Lung (tissue), 11 donors: ENCODE measurements at regions not wholly inside any gene's neighbourhood (a gene's known extent, or its start where the extent isn't known, plus 50 kb on each side); places are given as distances from the start of the nearest gene placed in this dataset.
"Not testable (repeated sequence)": the region's sequence is repeated elsewhere in the genome, so short reads cannot be mapped to it uniquely, and the experiment has no call there.

ENCODE experiments used
- ATAC-seq: fragments of 200-7000 bp; cut with Tn5 transposase; one replicate; pipeline ENCODE4 v1.9.1; 2020; ENCODE audit warnings: moderate number of reproducible peaks; ENCODE audit not compliant: insufficient read depth, low FRiP score
- DNase-seq, 3 donors: peaks; one replicate each; pipeline ENCODE4 v3.0.0-alpha.2; 2013 to 2017
- H3K27ac ChIP-seq, 2 donors: one replicate each; pipeline ENCODE4 v1.5.1; 2013; ENCODE audit warnings: mild to moderate bottlenecking in 2 of 2, moderate library complexity in 2 of 2, control low read depth in 1 of 2, inconsistent platforms in 1 of 2, low read depth in 1 of 2, low read length in 1 of 2
- H3K27me3 ChIP-seq, 3 donors: one replicate each; pipeline ENCODE4 v1.5.1; 2013; ENCODE audit warnings: low read length in 2 of 3; ENCODE audit not compliant: control insufficient read depth in 3 of 3, insufficient read depth in 3 of 3
- H3K36me3 ChIP-seq, 4 donors: one replicate each; pipeline ENCODE4 v1.5.1; 2013; ENCODE audit warnings: low read length in 4 of 4, mild to moderate bottlenecking in 1 of 4, moderate library complexity in 1 of 4; ENCODE audit not compliant: control insufficient read depth in 4 of 4, insufficient read depth in 4 of 4
- H3K4me1 ChIP-seq, 5 donors: one replicate each; pipeline ENCODE4 v1.5.1; 2013; ENCODE audit warnings: low read length in 5 of 5, mild to moderate bottlenecking in 2 of 5, moderate library complexity in 1 of 5; ENCODE audit not compliant: control insufficient read depth in 5 of 5, insufficient read depth in 5 of 5
- H3K4me3 ChIP-seq: one replicate; pipeline ENCODE4 v1.5.1; 2013; ENCODE audit warnings: mild to moderate bottlenecking, control low read depth, moderate library complexity
- H3K9ac ChIP-seq, 2 donors: one replicate each; pipeline ENCODE4 v1.5.1; 2013; ENCODE audit warnings: low read length in 2 of 2, control low read depth in 1 of 2; ENCODE audit not compliant: insufficient read depth in 1 of 2
- H3K9me3 ChIP-seq, 4 donors: one replicate each; pipeline ENCODE4 v1.5.1; 2013; ENCODE audit warnings: low read length in 3 of 4, mild to moderate bottlenecking in 1 of 4, moderate library complexity in 1 of 4; ENCODE audit not compliant: control insufficient read depth in 4 of 4, insufficient read depth in 3 of 4
- WGBS, 2 donors: extraction: QIAGEN DNeasy Blood & Tissue Kit; methylation state at CpG; one replicate each; pipeline ENCODE4 v1.1.7; 2013; 5-methylcytosine and 5-hydroxymethylcytosine counted together
- TF ChIP-seq, protein P1 (sequence below): IDR thresholded peaks from 2 replicates; pipeline ENCODE4 v1.5.1; 2012; ENCODE audit warnings: mild to moderate bottlenecking; ENCODE audit errors: control extremely low read depth, extremely low read depth
- donor health status: control.
- donor health status: control.
- donor health status: Bipolar disorder and iron deficiency.
- donor health status: healthy.
- donor health status: DM: yes; HTN: yes; CAD: no.

GRCh38 chr14:78005325-78005724 lies 164.8 kb upstream of the NRXN3 start:
- Histone ChIP-seq H3K27me3 (no peaks in the 10 kb centered on the region), H3K4me3 (no peak overlapping the region), H3K27ac (no peak overlapping the region), H3K4me1 (no peaks in the 10 kb centered on the region), H3K9me3 (peaks cover 0 to 2% (median 0%) of the 10 kb centered on the region in 4 donors), H3K9ac (no peak overlapping the region), H3K36me3 (no peaks in the 10 kb centered on the region)
- TF ChIP-seq, protein P1, sequence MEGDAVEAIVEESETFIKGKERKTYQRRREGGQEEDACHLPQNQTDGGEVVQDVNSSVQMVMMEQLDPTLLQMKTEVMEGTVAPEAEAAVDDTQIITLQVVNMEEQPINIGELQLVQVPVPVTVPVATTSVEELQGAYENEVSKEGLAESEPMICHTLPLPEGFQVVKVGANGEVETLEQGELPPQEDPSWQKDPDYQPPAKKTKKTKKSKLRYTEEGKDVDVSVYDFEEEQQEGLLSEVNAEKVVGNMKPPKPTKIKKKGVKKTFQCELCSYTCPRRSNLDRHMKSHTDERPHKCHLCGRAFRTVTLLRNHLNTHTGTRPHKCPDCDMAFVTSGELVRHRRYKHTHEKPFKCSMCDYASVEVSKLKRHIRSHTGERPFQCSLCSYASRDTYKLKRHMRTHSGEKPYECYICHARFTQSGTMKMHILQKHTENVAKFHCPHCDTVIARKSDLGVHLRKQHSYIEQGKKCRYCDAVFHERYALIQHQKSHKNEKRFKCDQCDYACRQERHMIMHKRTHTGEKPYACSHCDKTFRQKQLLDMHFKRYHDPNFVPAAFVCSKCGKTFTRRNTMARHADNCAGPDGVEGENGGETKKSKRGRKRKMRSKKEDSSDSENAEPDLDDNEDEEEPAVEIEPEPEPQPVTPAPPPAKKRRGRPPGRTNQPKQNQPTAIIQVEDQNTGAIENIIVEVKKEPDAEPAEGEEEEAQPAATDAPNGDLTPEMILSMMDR = no peak
- 42 to 66% methylated on average over 1 of the region's 1 CpG for WGBS, 2 donors
- no peak for DNase-seq
- no peak for ATAC-seq

DNA sequence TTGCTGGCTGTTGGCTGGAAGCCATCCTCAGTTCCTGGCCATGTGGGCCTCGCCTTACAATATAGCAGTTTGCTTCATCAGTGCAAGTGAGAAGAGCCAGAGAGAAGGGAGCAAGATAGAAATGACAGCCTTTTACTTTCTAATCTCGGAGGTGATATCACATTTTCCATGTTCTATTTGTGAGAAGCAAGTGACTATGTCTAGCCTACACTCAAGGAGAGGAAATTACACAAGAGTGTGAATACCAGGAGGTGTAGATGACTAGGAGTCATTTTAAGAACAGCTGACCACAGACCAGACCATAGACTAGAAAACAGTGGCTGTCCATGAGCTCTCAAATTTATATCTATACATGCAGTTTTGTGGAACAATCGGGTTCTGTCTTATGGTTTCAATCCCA lies 163.0 kb upstream of the NRXN3 start:
- H3K27me3 ChIP-seq = no peaks in the 10 kb centered on the region
- peaks cover 0 to 2% (median 0%) of the 10 kb centered on the region in 4 donors for H3K9me3 ChIP-seq
- H3K27ac ChIP-seq = no peak overlapping the region
- 68 to 82% methylated on average over 3 of the region's 3 CpGs for WGBS, 2 donors
- H3K9ac ChIP-seq = no peak overlapping the region
- TF ChIP-seq, protein P1 = no peak
- H3K36me3 ChIP-seq = no peaks in the 10 kb centered on the region
- ATAC-seq (no peak), DNase-seq (no peak)
- H3K4me1 ChIP-seq = no peaks in the 10 kb centered on the region
- H3K4me3 ChIP-seq = no peak overlapping the region

- no peak overlapping the region for H3K9ac ChIP-seq
- no peaks in the 10 kb centered on the region for H3K9me3 ChIP-seq
- no peaks in the 10 kb centered on the region for H3K4me1 ChIP-seq
- TF ChIP-seq, protein P1 = no peak
- whole genome bisulfite sequencing, 2 donors = 76 to 84% methylated on average over 4 of the region's 4 CpGs
- no peak overlapping the region for H3K27ac ChIP-seq
- no peak overlapping the region for H3K4me3 ChIP-seq
- no peaks in the 10 kb centered on the region for H3K27me3 ChIP-seq
- no peak for ATAC-seq
- H3K36me3 ChIP-seq = no peaks in the 10 kb centered on the region
- DNase-seq = no peak
These were observed 159.5 kb upstream of the NRXN3 start for GRCh38 chr14:78010688-78011087.

DNA sequence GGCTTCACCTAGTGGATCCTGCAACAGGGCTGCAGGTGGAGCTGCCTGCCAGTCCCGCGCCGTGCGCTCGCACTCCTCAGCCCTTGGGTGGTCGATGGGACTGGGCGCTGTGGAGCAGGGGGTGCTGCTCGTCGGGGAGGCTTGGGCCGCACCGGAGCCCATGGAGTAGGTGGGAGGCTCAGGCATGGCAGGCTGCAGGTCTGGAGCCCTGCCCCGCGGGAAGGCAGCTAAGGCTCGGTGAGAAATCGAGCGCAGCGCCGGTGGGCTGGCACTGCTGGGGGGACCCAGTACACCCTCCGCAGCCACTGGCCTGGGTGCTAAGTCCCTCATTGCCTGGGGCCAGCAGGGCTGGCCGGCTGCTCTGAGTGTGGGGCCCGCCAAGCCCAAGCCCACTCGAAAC lies 156.3 kb upstream of the NRXN3 start:
- H3K4me1 ChIP-seq, DNase-seq, ATAC-seq, H3K36me3 ChIP-seq, H3K4me3 ChIP-seq, H3K27me3 ChIP-seq, H3K9ac ChIP-seq, H3K27ac ChIP-seq, H3K9me3 ChIP-seq: not testable (repeated sequence)
- 94 to 96% methylated on average over 20 to 22 of the region's 22 CpGs for WGBS, 2 donors
